Stimulated activated CD4-positive, alpha-beta T cell treated with anti-CD3 and anti-CD28 coated beads, Interleukin-12 subunit alpha, Interleukin-12 subunit beta, amount 100 ng/mL, for 48 hours (primary cell): ENCODE measurements at regions not wholly inside any gene's neighbourhood (a gene's known extent, or its start where the extent isn't known, plus 50 kb on each side); places are given as distances from the start of the nearest gene placed in this dataset.
A peak's percentile ranks its signal among the peaks of the same experiment; 100 is the strongest.
"Not testable (repeated sequence)": the region's sequence is repeated elsewhere in the genome, so short reads cannot be mapped to it uniquely, and the experiment has no call there.

ENCODE experiments used
- DNase-seq, 3 donors: peaks; one replicate each; pipeline ENCODE4 v3.0.0-alpha.2; 2020; ENCODE audit warnings: low read depth in 2 of 3, low spot score in 1 of 3

- DNase-seq, result no peak
Measured at GRCh38 chr11:12585861-12586260, 88.4 kb upstream of the TEAD1 start.

GRCh38 chr11:12587333-12587991 lies 86.8 kb upstream of the TEAD1 start:
- DNase-seq, result no peak

DNA sequence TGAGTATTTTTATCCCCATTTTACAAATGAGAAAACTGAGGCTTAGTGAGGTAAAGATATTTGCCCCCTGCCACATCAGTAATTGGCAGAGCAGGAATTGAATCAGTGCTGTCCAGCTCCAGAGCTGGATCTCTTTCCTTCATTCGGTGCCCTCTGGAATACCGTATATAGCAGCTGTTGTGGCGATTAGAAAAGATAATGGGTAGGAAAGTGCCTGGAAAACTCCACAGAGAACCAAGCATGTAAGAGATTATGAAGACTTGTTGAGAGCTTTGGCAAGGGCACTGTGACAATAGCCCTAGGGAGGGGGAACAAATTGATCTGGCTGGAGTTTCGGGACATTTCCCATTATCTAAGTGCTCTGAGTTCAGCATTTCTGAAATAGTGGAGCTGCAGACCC lies 82.5 kb upstream of the TEAD1 start:
- no peak for DNase-seq

GRCh38 chr11:12592283-12592682 lies 81.9 kb upstream of the TEAD1 start:
- DNase-seq, result no peak

GRCh38 chr11:12595089-12595847 lies 79.0 kb upstream of the TEAD1 start:
- not testable (repeated sequence) for DNase-seq

DNA sequence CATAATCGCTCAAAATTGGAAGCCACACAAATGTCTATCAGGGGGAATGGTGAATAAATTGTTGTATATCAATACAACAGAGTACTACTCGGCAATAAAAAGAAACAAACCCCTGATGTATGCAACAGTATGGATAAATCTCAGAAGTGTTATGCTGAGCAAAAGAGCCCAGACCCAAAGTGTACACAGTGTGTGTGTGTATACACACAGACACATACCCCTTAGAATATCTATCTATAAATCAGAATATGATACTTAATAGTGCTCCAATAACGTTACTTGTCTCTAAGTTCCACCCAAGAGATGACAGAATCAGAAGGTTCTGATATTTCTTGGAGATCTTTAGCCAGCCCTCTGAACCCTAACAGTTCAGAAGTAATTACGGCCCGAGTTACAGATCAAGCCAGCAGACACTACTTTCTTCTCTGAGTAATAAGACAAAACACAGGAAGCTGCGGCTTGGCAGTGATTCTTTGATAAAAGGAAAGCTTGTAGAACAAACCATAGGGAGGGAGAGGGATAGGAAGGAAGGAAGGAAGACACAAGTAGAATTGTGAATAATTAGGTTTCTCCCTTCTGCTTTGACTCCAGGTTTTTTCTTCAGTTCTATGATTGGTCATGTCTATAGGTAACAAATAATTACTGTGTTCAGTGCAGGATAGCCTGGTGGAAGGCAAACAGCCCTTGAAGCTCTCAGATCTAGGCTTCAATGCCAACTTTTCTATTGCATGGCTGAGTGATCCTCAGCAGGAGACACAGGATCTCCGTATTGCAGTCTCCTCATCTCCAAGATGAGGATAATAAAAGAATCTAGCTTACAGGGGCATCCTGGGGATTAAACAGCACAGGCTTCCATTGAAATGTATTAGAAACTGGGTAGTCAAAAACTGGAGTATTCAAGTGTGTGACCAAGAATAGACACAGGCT lies 75.6 kb upstream of the TEAD1 start:
- DNase-seq, result no peak

DNA sequence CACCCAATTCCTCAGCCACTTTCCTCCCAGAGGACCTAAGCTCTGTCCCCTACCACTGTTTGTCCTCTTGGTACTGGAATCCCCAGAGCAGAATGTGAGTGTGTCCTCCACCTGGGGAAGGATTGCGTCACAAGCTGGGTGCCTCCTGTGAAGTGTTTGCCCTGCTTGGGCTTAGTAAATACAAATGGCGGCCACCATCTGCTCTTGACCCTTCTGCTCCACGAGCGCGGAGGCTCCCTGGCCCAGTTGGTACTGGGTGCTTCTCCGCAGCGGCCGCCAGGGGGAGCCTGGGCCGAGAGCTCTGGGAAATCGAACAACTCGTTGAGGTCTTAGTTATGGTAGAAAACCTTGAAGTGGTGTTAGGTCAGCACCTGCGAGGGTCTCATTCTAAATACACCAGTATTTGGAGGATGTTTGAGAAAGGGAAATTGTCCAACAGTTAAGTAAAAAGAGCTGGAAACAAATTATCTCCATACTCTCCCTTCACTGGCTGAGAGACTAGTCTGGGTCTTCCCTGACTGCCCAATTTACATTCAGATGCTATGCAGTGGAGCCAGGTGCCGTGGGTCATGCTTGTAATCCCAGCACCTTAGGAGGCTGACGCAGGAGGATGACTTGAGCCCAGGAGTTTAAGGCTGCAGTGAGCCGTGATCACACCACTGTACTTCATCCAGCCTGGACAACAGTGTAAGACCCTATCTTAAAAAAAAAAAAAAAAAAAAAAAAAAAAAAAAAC lies 74.6 kb upstream of the TEAD1 start:
- DNase-seq, result peak in 2 of 3 donors; percentile 27 to 33

DNA sequence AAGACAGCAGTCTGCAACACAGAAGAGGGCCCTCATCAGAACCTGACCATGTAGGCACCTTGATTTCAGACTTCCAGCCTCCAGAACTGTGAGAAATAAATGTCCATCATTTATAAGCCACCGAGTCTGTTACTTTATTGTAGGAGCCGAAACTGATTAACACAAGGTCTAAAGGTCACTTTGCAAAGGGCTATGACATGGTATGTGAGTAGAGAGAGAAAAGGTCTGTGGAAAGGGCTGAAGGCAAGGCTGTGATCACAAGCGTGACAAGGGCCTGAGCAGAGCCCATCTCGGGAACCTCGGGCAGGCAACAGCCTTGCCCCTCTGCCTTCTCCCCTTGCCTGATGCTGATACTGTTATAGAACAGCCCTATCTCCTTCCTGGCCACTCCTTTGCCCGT lies 73.4 kb upstream of the TEAD1 start:
- no peak for DNase-seq

- DNase-seq, result no peak
Measured at GRCh38 chr11:12602421-12602820, 71.8 kb upstream of the TEAD1 start.

- no peak for DNase-seq
Measured at GRCh38 chr11:12603143-12604088, 70.8 kb upstream of the TEAD1 start.

GRCh38 chr11:12604557-12605153 lies 69.6 kb upstream of the TEAD1 start:
- no peak for DNase-seq

DNA sequence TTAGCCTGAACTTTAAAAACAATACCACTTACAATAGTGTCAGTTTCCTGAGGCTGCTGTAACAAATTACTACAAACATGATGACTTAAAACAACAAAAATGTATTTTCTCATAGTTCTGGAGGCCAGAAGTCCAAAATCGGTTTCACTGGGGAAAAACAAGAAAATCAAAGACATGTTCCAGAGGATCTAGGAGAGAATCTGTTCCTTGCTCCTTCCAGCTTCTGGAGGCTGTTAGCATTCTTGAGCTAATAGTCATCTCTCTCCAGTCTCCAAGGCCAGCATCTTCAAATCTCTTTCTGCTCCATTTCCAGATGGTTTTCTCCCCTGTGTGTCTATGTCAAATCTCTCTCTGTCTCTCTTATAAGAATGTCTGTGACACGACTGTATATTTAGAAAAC lies 67.6 kb upstream of the TEAD1 start:
- no peak for DNase-seq

DNA sequence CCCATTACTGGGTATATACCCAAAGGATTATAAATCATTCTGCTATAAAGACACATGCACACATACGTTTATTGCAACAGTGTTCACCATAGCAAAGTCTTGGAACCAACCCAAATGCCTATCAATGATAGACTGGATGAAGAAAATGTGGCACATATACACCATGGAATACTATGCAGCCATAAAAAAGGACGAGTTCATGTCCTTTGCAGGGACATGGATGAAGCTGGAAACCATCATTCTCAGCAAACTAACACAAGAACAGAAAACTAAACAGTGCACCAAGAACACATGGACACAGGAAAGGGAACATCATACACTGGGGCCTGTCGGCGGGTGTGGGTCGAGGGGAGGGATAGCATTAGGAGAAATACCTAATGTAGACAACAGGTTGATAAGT lies 65.5 kb upstream of the TEAD1 start:
- DNase-seq, result not testable (repeated sequence)

- no peak for DNase-seq
Measured at GRCh38 chr11:12611352-12611751, 62.9 kb upstream of the TEAD1 start.

DNA sequence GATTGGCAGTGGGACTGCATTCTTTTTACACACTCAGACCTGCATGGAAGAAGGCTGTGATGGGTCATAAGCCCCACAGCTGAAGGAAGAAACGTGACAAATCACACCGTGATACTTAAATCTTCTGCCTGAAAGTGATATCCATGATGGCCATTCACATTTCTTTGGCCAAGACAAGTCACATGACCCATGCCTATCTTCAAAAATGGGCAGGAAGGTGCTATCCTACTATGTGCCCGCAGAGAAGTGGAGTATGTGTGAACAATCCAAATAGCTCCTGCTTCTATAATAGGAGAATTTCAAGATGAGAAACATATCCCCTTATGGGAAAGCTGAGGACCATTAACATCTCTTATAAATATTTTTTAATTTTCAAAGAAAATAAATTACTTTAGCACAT lies 56.6 kb upstream of the TEAD1 start:
- DNase-seq, result no peak

GRCh38 chr11:12618743-12619540 lies 55.3 kb upstream of the TEAD1 start:
- no peak for DNase-seq

- DNase-seq, result no peak
Measured at GRCh38 chr11:12623869-12624268, 50.4 kb upstream of the TEAD1 start.
